Parathyroid adenoma (tissue), 2 donors: ENCODE measurements at regions not wholly inside any gene's neighbourhood (a gene's known extent, or its start where the extent isn't known, plus 50 kb on each side); places are given as distances from the start of the nearest gene placed in this dataset.

Experiments
- H2AFZ ChIP-seq: fragments of 300-600 bp; sonication (generic); one replicate; pipeline ENCODE4 v1.7.0; 2017; ENCODE audit warnings: antibody characterized with exemption, mild to moderate bottlenecking
- H3K27ac ChIP-seq: fragments of 300-600 bp; sonication (generic); one replicate; pipeline ENCODE4 v1.7.0; 2017
- H3K27me3 ChIP-seq: fragments of 300-600 bp; sonication (generic); one replicate; pipeline ENCODE4 v1.7.0; 2017; ENCODE audit warnings: low read length; ENCODE audit not compliant: control insufficient read depth, insufficient read depth
- H3K36me3 ChIP-seq: fragments of 300-600 bp; sonication (generic); one replicate; pipeline ENCODE4 v1.7.0; 2017; ENCODE audit warnings: low read length; ENCODE audit not compliant: control insufficient read depth, insufficient read depth
- H3K4me1 ChIP-seq: fragments of 300-600 bp; sonication (generic); one replicate; pipeline ENCODE4 v1.7.0; 2017; ENCODE audit warnings: control low read depth
- H3K4me2 ChIP-seq: fragments of 300-600 bp; sonication (generic); one replicate; pipeline ENCODE4 v1.7.0; 2017; ENCODE audit warnings: low read length
- H3K4me3 ChIP-seq: fragments of 300-600 bp; sonication (generic); one replicate; pipeline ENCODE4 v1.7.0; 2017; ENCODE audit warnings: low read depth, low read length
- H3K79me2 ChIP-seq: fragments of 300-600 bp; sonication (generic); one replicate; pipeline ENCODE4 v1.7.0; 2017; ENCODE audit warnings: control low read depth
- H3K9ac ChIP-seq: fragments of 300-600 bp; sonication (generic); one replicate; pipeline ENCODE4 v1.7.0; 2017; ENCODE audit warnings: mild to moderate bottlenecking
- H3K9me3 ChIP-seq: fragments of 300-600 bp; sonication (generic); one replicate; pipeline ENCODE4 v1.7.0; 2017; ENCODE audit warnings: low read length; ENCODE audit not compliant: control insufficient read depth
- TF ChIP-seq, protein P1 (sequence below): fragments of 300-600 bp; sonication (generic); IDR thresholded peaks from one replicate; pipeline ENCODE4 v1.7.0; 2017; ENCODE audit warnings: antibody characterized with exemption, mild to moderate bottlenecking
- donor health status: primary hyperparathyroidism.

DNA sequence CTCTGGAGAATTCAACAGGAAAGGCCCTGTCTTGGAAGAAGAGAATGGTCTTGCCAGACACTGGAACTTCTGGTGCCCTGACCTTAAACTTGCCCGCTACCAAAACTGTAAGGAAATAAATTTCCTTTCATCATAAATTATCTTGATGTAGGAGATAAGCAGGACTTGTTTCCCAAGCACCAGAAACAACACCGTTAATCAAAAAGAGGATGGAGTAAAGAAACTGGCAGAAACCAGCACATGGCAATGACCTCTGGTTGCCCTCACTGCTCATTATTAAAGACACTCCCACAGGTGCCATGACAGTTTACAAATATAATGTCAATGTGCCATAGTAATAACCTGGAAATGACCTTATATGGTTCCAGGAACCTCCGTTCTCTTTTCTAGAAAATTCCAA, 426.1 kb downstream of the EDEM1 start:
- Histone ChIP-seq H3K27ac (no peak overlapping the region), H3K4me1 (no peaks in the 10 kb centered on the region), H3K27me3 (no peaks in the 10 kb centered on the region), H3K4me2 (no peak overlapping the region), H3K79me2 (no peaks in the 10 kb centered on the region), H2AFZ (no peak overlapping the region), H3K9me3 (no peaks in the 10 kb centered on the region), H3K9ac (no peak overlapping the region), H3K36me3 (no peaks in the 10 kb centered on the region), H3K4me3 (no peak overlapping the region)
- TF ChIP-seq, protein P1, sequence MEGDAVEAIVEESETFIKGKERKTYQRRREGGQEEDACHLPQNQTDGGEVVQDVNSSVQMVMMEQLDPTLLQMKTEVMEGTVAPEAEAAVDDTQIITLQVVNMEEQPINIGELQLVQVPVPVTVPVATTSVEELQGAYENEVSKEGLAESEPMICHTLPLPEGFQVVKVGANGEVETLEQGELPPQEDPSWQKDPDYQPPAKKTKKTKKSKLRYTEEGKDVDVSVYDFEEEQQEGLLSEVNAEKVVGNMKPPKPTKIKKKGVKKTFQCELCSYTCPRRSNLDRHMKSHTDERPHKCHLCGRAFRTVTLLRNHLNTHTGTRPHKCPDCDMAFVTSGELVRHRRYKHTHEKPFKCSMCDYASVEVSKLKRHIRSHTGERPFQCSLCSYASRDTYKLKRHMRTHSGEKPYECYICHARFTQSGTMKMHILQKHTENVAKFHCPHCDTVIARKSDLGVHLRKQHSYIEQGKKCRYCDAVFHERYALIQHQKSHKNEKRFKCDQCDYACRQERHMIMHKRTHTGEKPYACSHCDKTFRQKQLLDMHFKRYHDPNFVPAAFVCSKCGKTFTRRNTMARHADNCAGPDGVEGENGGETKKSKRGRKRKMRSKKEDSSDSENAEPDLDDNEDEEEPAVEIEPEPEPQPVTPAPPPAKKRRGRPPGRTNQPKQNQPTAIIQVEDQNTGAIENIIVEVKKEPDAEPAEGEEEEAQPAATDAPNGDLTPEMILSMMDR: no peak

DNA sequence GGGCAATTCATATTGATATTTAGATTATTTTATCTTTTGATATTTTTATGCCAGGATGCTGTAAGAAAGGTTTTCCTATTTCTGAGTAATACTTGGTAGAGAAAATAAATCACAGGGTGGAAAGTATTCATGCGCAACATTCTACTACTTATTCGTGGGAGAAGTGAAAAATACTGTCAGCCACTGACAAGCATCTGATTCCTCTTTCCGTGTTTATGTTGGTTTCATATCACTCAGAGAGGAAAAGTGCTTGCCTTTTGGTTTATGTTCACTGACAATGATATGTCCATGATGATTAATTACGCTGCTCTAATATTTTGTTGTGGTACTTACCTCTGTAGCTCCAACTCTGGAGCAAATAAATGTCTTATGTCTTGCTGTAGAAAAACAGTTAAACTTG, 429.4 kb downstream of the EDEM1 start:
- H3K9ac ChIP-seq: no peak overlapping the region

DNA sequence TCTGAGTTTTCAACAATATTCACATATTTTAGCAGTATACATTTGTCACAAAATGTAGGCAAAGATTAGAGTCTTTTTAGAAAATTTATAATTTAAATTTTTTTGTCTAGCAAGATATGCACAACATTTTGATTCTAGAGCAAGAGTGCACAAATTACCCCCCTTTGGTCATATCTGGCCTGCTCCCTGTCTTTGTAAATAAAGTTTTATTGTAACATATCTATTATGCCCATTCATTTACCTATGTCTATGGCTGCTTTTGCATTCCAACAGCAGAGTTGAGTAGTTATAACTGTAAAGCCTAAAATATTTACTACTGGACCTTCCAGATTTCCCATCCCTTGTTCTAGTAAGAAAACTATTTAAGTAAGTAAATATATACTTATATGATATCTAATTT, 430.7 kb downstream of the EDEM1 start:
- no peak overlapping the region for H2AFZ ChIP-seq
- no peak overlapping the region for H3K27ac ChIP-seq
- no peaks in the 10 kb centered on the region for H3K4me1 ChIP-seq
- no peaks in the 10 kb centered on the region for H3K79me2 ChIP-seq
- no peaks in the 10 kb centered on the region for H3K9me3 ChIP-seq
- TF ChIP-seq, protein P1: no peak
- H3K36me3 ChIP-seq: no peaks in the 10 kb centered on the region
- no peak overlapping the region for H3K4me3 ChIP-seq
- H3K4me2 ChIP-seq: no peak overlapping the region
- H3K27me3 ChIP-seq: no peaks in the 10 kb centered on the region
- no peak overlapping the region for H3K9ac ChIP-seq

More for the DNA sequence above, 429.4 kb downstream of the EDEM1 start:
- Histone ChIP-seq H2AFZ (no peak overlapping the region), H3K27me3 (no peaks in the 10 kb centered on the region), H3K36me3 (no peaks in the 10 kb centered on the region), H3K79me2 (no peaks in the 10 kb centered on the region), H3K4me3 (no peak overlapping the region), H3K27ac (no peak overlapping the region), H3K4me2 (no peak overlapping the region), H3K4me1 (no peaks in the 10 kb centered on the region), H3K9me3 (no peaks in the 10 kb centered on the region)
- TF ChIP-seq, protein P1: no peak

DNA sequence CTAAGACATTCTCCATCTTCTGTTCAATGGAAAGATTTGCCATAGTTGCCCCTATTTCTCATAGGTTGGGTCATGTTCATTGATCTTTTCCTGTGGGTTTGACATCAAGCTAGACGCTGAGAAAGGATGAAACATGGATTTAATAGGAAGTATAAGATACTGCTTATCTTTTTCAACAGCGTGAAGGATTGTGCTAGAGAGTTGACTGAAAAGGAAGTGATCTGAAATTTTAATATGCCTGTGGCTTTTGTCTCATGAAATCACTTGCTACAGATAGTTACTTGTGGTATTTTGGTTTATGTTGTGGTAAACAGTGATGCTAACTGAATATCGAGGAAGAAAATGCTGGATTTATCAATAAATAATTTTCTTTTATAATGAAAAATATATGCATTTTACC, 442.9 kb downstream of the EDEM1 start:
- Histone ChIP-seq H3K27me3 (no peaks in the 10 kb centered on the region), H3K4me2 (no peak overlapping the region), H3K79me2 (no peaks in the 10 kb centered on the region), H3K27ac (no peak overlapping the region), H3K36me3 (no peaks in the 10 kb centered on the region), H2AFZ (no peak overlapping the region), H3K4me1 (no peaks in the 10 kb centered on the region), H3K4me3 (no peak overlapping the region), H3K9ac (no peak overlapping the region), H3K9me3 (no peaks in the 10 kb centered on the region)
- TF ChIP-seq, protein P1: no peak

DNA sequence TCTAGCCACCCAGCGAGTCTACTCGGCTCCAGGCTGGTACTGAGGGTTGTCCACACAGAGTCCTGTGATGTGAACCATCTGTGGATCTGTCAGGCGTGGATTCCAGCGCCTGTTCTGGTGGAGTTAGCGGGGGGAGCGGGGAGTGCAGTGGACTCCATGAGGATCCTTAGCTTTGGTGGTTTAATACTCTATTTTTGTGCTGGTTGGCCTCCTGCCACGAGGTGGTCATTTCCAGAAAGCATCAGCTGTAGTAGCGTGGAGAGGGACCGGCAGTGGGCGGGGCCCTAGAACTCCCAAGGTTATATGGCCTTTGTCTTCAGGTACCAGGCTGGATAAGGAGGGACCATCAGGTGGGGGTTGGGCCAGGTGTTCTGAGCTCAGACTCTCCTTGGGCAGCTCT, 446.5 kb downstream of the EDEM1 start:
- Histone ChIP-seq H2AFZ (no peak overlapping the region), H3K27ac (no peak overlapping the region), H3K36me3 (no peaks in the 10 kb centered on the region), H3K27me3 (no peaks in the 10 kb centered on the region), H3K4me2 (no peak overlapping the region), H3K9me3 (no peaks in the 10 kb centered on the region), H3K4me1 (no peaks in the 10 kb centered on the region), H3K9ac (no peak overlapping the region), H3K4me3 (no peak overlapping the region), H3K79me2 (no peaks in the 10 kb centered on the region)
- TF ChIP-seq, protein P1: no peak
